ENCODE measurements at regions not wholly inside any gene's neighbourhood (a gene's known extent, or its start where the extent isn't known, plus 50 kb on each side); places are given as distances from the start of the nearest gene placed in this dataset.
"Not testable (repeated sequence)": the region's sequence is repeated elsewhere in the genome, so short reads cannot be mapped to it uniquely, and the experiment has no call there.

DNA sequence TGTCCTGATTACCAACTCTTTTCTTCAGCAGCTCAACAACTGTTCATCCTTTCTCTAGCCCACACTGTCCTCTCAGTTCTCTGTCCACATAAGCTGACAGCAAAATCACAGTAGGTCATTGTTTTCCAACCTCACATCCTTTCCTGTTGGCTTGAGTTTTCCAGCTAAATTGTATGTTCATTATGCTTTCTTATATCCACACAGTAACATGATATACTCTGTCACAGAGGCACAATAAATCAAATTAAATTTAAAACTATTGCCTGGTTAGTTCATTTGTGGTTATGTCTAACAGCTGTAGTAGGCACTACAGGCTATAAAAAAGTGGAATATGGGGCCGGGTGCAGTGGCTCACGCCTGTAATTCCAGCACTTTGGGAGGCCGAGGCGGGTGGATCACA lies 179.9 kb downstream of the ETAA1 start:
- Histone ChIP-seq H3K27ac (ENCODE audit: low read depth in 2 of 2, low read length in 1 of 2) (no peak overlapping the region), H3K36me3 (ENCODE audit: control insufficient read depth in 2 of 2, insufficient read depth in 2 of 2, low read length in 1 of 2) (no peaks in the 10 kb centered on the region), H3K4me3 (ENCODE audit: low read depth in 1 of 2, low read length in 2 of 2) (no peak overlapping the region), H3K27me3 (ENCODE audit: control insufficient read depth in 1 of 2, insufficient read depth in 2 of 2, low read length in 2 of 2) (no peaks in the 10 kb centered on the region), H3K9me3 (ENCODE audit: control insufficient read depth in 2 of 2, insufficient read depth in 1 of 2, low read depth in 1 of 2, low read length in 1 of 2) (peaks cover 2% of the 10 kb centered on the region in 2 donors), H3K4me1 (ENCODE audit: control insufficient read depth in 2 of 2, insufficient read depth in 2 of 2, low read length in 1 of 2) (peaks cover 3 to 4% of the 10 kb centered on the region in 2 donors)
- 94 to 95% methylated on average over 4 of the region's 4 CpGs for WGBS, 2 donors

DNA sequence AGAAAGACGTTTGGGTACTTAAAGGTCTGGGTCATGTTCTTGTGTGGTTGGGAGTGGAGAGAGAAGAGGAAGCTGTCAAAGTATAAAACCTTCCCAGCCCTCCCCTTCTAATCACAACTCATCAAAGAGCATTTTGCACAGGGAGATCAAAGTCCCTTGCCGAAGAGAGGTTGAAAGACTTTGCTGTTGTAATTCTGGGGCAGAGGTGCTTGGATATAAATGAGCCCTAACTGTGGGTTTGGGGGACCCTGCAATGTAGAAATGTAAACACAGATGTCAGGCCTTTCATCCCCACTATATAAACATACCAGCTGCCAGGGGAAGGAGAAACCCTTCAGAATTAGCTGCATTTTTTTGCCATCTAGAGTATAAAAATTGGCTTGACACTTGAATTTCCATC lies 182.1 kb downstream of the ETAA1 start:
- WGBS, 2 donors: 29% methylated on average over 2 of the region's 2 CpGs
- H3K27ac ChIP-seq (ENCODE audit: low read depth in 2 of 2, low read length in 1 of 2): no peak overlapping the region

DNA sequence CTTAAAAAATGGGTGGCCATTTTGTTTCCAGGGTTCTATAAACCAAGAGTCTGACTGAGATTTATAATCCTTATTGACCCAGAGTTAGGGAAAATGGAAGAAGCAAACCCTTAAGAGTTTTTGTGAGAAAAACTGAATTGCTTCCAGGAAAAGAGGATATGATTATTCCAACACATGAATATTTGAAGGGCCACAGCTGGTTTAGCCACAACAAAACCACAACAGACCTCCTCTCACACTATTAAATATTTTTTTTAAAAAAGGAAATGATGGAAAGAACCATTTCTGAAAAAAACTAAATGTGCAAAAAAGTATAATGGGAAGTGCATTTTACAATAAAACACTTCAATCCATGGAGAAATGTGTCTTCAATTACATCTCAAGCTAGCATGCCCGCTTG lies 182.7 kb downstream of the ETAA1 start:
- no peaks in the 10 kb centered on the region for H3K36me3 ChIP-seq (ENCODE audit: control insufficient read depth in 2 of 2, insufficient read depth in 2 of 2, low read length in 1 of 2)
- no peak overlapping the region for H3K27ac ChIP-seq (ENCODE audit: low read depth in 2 of 2, low read length in 1 of 2)
- H3K4me1 ChIP-seq (ENCODE audit: control insufficient read depth in 2 of 2, insufficient read depth in 2 of 2, low read length in 1 of 2): no peaks in the 10 kb centered on the region
- no peaks in the 10 kb centered on the region for H3K27me3 ChIP-seq (ENCODE audit: control insufficient read depth in 1 of 2, insufficient read depth in 2 of 2, low read length in 2 of 2)
- WGBS, 2 donors: 0 to 81% methylated on average over 1 of the region's 1 CpG
- peaks cover 2% of the 10 kb centered on the region in 2 donors for H3K9me3 ChIP-seq (ENCODE audit: control insufficient read depth in 2 of 2, insufficient read depth in 1 of 2, low read depth in 1 of 2, low read length in 1 of 2)
- no peak overlapping the region for H3K4me3 ChIP-seq (ENCODE audit: low read depth in 1 of 2, low read length in 2 of 2)

More for the DNA sequence above, 182.1 kb downstream of the ETAA1 start:
- H3K36me3 ChIP-seq (ENCODE audit: control insufficient read depth in 2 of 2, insufficient read depth in 2 of 2, low read length in 1 of 2): no peaks in the 10 kb centered on the region
- no peak overlapping the region for H3K4me3 ChIP-seq (ENCODE audit: low read depth in 1 of 2, low read length in 2 of 2)
- H3K4me1 ChIP-seq (ENCODE audit: control insufficient read depth in 2 of 2, insufficient read depth in 2 of 2, low read length in 1 of 2): no peaks in the 10 kb centered on the region
- H3K27me3 ChIP-seq (ENCODE audit: control insufficient read depth in 1 of 2, insufficient read depth in 2 of 2, low read length in 2 of 2): no peaks in the 10 kb centered on the region
- H3K9me3 ChIP-seq (ENCODE audit: control insufficient read depth in 2 of 2, insufficient read depth in 1 of 2, low read depth in 1 of 2, low read length in 1 of 2): peaks cover 2% of the 10 kb centered on the region in 2 donors

DNA sequence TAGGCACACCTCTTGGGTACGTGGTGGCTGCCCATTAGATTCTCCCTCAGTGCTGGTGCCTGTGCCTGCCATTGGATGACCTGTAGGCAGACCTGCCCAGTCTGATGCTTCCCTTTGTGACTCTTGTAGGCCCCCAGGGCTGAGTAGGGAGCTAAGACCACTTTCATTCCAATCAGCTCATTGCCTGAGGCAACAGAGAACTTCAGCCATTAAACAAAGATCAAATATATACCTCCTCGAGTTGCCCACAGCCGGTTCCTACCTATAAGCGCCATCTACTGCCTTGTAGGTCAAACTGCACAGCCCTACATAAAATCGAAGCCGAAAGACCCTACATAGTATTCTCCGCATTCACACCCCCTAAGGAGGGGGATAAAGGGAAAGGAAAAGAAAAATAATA lies 184.6 kb downstream of the ETAA1 start:
- Histone ChIP-seq H3K9me3 (ENCODE audit: control insufficient read depth in 2 of 2, insufficient read depth in 1 of 2, low read depth in 1 of 2, low read length in 1 of 2) (peaks cover 2 to 5% of the 10 kb centered on the region in 2 donors), H3K27me3 (ENCODE audit: control insufficient read depth in 1 of 2, insufficient read depth in 2 of 2, low read length in 2 of 2) (no peaks in the 10 kb centered on the region), H3K4me3 (ENCODE audit: low read depth in 1 of 2, low read length in 2 of 2) (no peak overlapping the region), H3K4me1 (ENCODE audit: control insufficient read depth in 2 of 2, insufficient read depth in 2 of 2, low read length in 1 of 2) (no peaks in the 10 kb centered on the region), H3K27ac (ENCODE audit: low read depth in 2 of 2, low read length in 1 of 2) (no peak overlapping the region), H3K36me3 (ENCODE audit: control insufficient read depth in 2 of 2, insufficient read depth in 2 of 2, low read length in 1 of 2) (no peaks in the 10 kb centered on the region)
- WGBS, 2 donors: 75 to 79% methylated on average over 7 of the region's 7 CpGs

DNA sequence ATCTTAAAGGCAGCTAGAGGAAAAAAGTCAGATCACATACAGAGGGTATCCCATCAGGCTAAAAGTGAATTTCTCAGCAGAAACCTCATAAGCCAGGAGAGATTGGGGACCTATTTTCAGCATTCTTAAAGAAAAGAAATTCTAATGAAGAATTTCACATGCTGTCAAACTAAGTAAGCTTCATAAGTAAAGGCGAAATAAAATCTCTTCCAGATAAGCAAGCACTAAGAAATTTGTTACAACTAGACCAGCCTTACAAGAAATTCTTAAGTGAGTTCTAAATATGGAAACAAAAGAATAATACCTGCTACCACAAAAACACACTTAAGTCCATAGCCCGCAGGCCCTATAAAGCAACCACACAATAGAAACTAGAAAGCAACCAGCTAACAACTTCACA lies 186.1 kb downstream of the ETAA1 start:
- Histone ChIP-seq H3K27ac (ENCODE audit: low read depth in 2 of 2, low read length in 1 of 2) (no peak overlapping the region), H3K4me3 (ENCODE audit: low read depth in 1 of 2, low read length in 2 of 2) (no peak overlapping the region), H3K4me1 (ENCODE audit: control insufficient read depth in 2 of 2, insufficient read depth in 2 of 2, low read length in 1 of 2) (no peaks in the 10 kb centered on the region), H3K9me3 (ENCODE audit: control insufficient read depth in 2 of 2, insufficient read depth in 1 of 2, low read depth in 1 of 2, low read length in 1 of 2) (peaks cover 2 to 5% of the 10 kb centered on the region in 2 donors), H3K36me3 (ENCODE audit: control insufficient read depth in 2 of 2, insufficient read depth in 2 of 2, low read length in 1 of 2) (no peaks in the 10 kb centered on the region), H3K27me3 (ENCODE audit: control insufficient read depth in 1 of 2, insufficient read depth in 2 of 2, low read length in 2 of 2) (no peaks in the 10 kb centered on the region)
- 93 to 94% methylated on average over 2 of the region's 2 CpGs for WGBS, 2 donors

DNA sequence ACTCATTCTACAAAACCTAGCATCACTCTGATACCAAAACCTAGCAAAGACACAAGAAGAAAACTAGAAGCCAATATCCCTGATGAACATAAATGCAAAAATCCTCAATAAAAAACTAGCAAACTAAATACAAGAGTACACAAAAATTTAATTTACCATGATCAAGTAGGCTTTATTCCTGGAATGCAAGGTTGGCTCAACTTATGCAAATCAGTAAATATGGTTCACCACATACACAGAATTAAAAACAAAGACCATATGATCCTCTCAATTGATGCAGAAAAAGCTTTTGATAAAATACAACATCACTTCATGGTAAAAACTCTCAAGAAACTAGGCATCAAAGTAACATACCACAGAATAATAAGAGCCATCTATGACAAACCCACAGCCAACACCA lies 188.3 kb downstream of the ETAA1 start:
- Histone ChIP-seq H3K9me3 (ENCODE audit: control insufficient read depth in 2 of 2, insufficient read depth in 1 of 2, low read depth in 1 of 2, low read length in 1 of 2) (peaks cover 2 to 5% of the 10 kb centered on the region in 2 donors), H3K27me3 (ENCODE audit: control insufficient read depth in 1 of 2, insufficient read depth in 2 of 2, low read length in 2 of 2) (no peaks in the 10 kb centered on the region), H3K36me3 (ENCODE audit: control insufficient read depth in 2 of 2, insufficient read depth in 2 of 2, low read length in 1 of 2) (no peaks in the 10 kb centered on the region), H3K27ac (ENCODE audit: low read depth in 2 of 2, low read length in 1 of 2) (no peak overlapping the region), H3K4me3 (ENCODE audit: low read depth in 1 of 2, low read length in 2 of 2) (no peak overlapping the region), H3K4me1 (ENCODE audit: control insufficient read depth in 2 of 2, insufficient read depth in 2 of 2, low read length in 1 of 2) (no peaks in the 10 kb centered on the region)

DNA sequence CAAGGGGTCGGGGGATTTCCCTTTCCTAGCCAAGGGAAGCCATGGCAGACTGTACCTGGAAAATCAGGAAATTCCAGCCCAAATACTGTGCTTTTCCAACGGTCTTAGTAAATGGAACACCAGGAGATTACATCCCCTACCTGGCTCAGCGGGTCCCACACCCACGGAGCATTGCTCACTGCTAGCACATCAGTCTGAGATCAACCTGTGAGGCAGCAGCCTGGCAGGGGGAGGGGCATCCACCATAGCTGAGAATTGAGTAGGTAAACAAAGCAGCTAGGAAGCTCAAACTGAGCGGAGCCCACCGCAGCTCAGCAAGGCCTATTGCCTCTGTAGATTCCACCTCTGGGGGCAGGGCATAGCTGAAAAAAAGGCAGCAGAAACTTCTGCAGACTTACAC lies 192.0 kb downstream of the ETAA1 start:
- H3K4me3 ChIP-seq (ENCODE audit: low read depth in 1 of 2, low read length in 2 of 2); H3K27me3 ChIP-seq (ENCODE audit: control insufficient read depth in 1 of 2, insufficient read depth in 2 of 2, low read length in 2 of 2); H3K36me3 ChIP-seq (ENCODE audit: control insufficient read depth in 2 of 2, insufficient read depth in 2 of 2, low read length in 1 of 2); H3K9me3 ChIP-seq (ENCODE audit: control insufficient read depth in 2 of 2, insufficient read depth in 1 of 2, low read depth in 1 of 2, low read length in 1 of 2); H3K4me1 ChIP-seq (ENCODE audit: control insufficient read depth in 2 of 2, insufficient read depth in 2 of 2, low read length in 1 of 2); H3K27ac ChIP-seq (ENCODE audit: low read depth in 2 of 2, low read length in 1 of 2): not testable (repeated sequence)
- 68% methylated on average over 6 of the region's 6 CpGs for WGBS, 2 donors

DNA sequence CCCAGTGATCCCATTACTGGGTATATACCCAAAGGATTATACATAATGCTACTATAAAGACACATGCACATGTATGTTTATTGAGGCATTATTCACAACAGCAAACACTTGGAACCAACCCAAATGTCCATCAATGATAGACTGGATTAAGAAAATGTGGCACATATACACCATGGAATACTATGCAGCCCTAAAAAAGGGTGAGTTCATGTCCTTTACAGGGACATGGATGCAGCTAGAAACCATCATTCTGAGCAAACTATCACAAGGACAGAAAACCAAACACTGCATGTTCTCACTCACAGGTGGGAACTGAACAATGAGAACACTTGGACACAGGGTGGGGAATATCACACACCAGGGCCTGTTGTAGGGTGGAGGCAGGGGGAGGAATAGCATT lies 197.4 kb downstream of the ETAA1 start:
- H3K9me3 ChIP-seq (ENCODE audit: control insufficient read depth in 2 of 2, insufficient read depth in 1 of 2, low read depth in 1 of 2, low read length in 1 of 2); H3K27me3 ChIP-seq (ENCODE audit: control insufficient read depth in 1 of 2, insufficient read depth in 2 of 2, low read length in 2 of 2); H3K27ac ChIP-seq (ENCODE audit: low read depth in 2 of 2, low read length in 1 of 2); H3K4me3 ChIP-seq (ENCODE audit: low read depth in 1 of 2, low read length in 2 of 2); H3K4me1 ChIP-seq (ENCODE audit: control insufficient read depth in 2 of 2, insufficient read depth in 2 of 2, low read length in 1 of 2); H3K36me3 ChIP-seq (ENCODE audit: control insufficient read depth in 2 of 2, insufficient read depth in 2 of 2, low read length in 1 of 2): not testable (repeated sequence)

DNA sequence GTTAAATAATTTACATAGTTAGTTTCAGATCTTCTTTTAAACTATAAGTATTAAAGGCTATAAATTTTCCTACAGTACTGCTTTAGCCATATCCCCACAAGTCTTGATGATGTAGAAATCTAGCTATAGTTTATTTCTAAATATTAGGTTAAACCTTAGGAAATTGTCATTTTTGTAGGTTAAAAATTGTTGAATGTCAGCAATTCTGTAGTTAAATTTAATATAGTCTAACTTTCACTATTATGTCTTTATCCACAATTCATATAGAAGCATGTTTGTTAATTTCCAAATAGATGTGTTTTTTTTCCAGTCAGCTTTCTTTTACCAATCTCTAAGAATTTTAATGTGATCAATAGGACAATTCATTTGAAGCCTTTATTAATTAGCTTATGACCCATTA lies 199.7 kb downstream of the ETAA1 start:
- no peaks in the 10 kb centered on the region for H3K9me3 ChIP-seq (ENCODE audit: control insufficient read depth in 2 of 2, insufficient read depth in 1 of 2, low read depth in 1 of 2, low read length in 1 of 2)
- H3K4me3 ChIP-seq (ENCODE audit: low read depth in 1 of 2, low read length in 2 of 2): no peak overlapping the region
- H3K27me3 ChIP-seq (ENCODE audit: control insufficient read depth in 1 of 2, insufficient read depth in 2 of 2, low read length in 2 of 2): no peaks in the 10 kb centered on the region
- no peaks in the 10 kb centered on the region for H3K36me3 ChIP-seq (ENCODE audit: control insufficient read depth in 2 of 2, insufficient read depth in 2 of 2, low read length in 1 of 2)
- H3K27ac ChIP-seq (ENCODE audit: low read depth in 2 of 2, low read length in 1 of 2): no peak overlapping the region
- no peaks in the 10 kb centered on the region for H3K4me1 ChIP-seq (ENCODE audit: control insufficient read depth in 2 of 2, insufficient read depth in 2 of 2, low read length in 1 of 2)

DNA sequence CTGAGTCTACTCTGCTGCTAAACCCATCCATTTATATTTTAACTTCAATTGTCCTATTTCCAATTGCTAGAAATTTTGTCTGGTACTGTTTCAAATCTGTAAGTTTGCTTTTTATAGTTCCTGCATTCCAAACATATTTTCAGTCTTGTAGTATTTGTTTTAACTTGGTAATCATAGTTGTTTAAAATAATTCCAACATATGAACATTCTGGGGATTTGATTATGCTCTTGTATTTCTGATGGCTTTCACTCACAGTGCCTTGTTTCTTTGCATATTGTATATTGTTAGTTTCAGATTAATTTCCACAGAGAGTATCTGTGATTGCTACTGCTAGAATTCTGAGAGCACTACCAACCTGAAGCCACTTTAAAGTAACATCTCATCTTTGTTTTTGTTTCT lies 202.4 kb downstream of the ETAA1 start:
- H3K9me3 ChIP-seq (ENCODE audit: control insufficient read depth in 2 of 2, insufficient read depth in 1 of 2, low read depth in 1 of 2, low read length in 1 of 2): no peaks in the 10 kb centered on the region
- no peak overlapping the region for H3K4me3 ChIP-seq (ENCODE audit: low read depth in 1 of 2, low read length in 2 of 2)
- no peak overlapping the region for H3K27ac ChIP-seq (ENCODE audit: low read depth in 2 of 2, low read length in 1 of 2)
- no peaks in the 10 kb centered on the region for H3K4me1 ChIP-seq (ENCODE audit: control insufficient read depth in 2 of 2, insufficient read depth in 2 of 2, low read length in 1 of 2)
- no peaks in the 10 kb centered on the region for H3K36me3 ChIP-seq (ENCODE audit: control insufficient read depth in 2 of 2, insufficient read depth in 2 of 2, low read length in 1 of 2)
- no peaks in the 10 kb centered on the region for H3K27me3 ChIP-seq (ENCODE audit: control insufficient read depth in 1 of 2, insufficient read depth in 2 of 2, low read length in 2 of 2)

All from esophagus (tissue), 2 donors.